ENCODE measurements at regions not wholly inside any gene's neighbourhood (a gene's known extent, or its start where the extent isn't known, plus 50 kb on each side); places are given as distances from the start of the nearest gene placed in this dataset.

GRCh38 chr5:125847561-125847960 lies 575.6 kb upstream of the GRAMD2B start (continued):
- no peak for TF ChIP-seq KLF16 (CRISPR knock-in tag; IDR thresholded peaks at IDR 0.05)
- TF ChIP-seq YEATS4 (CRISPR knock-in tag; IDR thresholded peaks at IDR 0.05; ENCODE audit: borderline replicate concordance) = no peak
- no peak for TF ChIP-seq ZBTB33 (CRISPR knock-in tag; IDR thresholded peaks at IDR 0.05)
- no peak for TF ChIP-seq MLXIP (CRISPR knock-in tag; IDR thresholded peaks at IDR 0.05; ENCODE audit: borderline replicate concordance)
- TF ChIP-seq ZFP91 (CRISPR knock-in tag; IDR thresholded peaks at IDR 0.05; ENCODE audit: borderline replicate concordance) = no peak

GRCh38 chr5:125848751-125849150 lies 574.5 kb upstream of the GRAMD2B start:
- no TSS peak for BruUV-seq (replicated peaks)
- Histone ChIP-seq H3K36me3 (replicated peaks in 1 of 2; ENCODE audit: control insufficient read depth in 1 of 2, insufficient read depth in 2 of 2, low read length in 2 of 2) (no peaks in the 10 kb centered on the region), H3K4me1 (ENCODE audit: insufficient read depth, low read length) (no peaks in the 10 kb centered on the region), H3K27ac (ENCODE audit: extremely low read length, insufficient read depth, low read length) (no peak overlapping the region), H3K4me2 (ENCODE audit: low read depth, low read length) (no peak overlapping the region), H3K27me3 (ENCODE audit: control insufficient read depth in 1 of 2, insufficient read depth in 2 of 2, low read length in 2 of 2) (no peaks in the 10 kb centered on the region), H3K9me3 (ENCODE audit: low read length) (no peaks in the 10 kb centered on the region), H3K4me3 (replicated peaks in 1 of 3; ENCODE audit: insufficient read depth in 1 of 3, low read depth in 2 of 3, low read length in 3 of 3) (no peak overlapping the region), H3K79me2 (ENCODE audit: insufficient read depth, low read length) (no peaks in the 10 kb centered on the region), H4K20me1 (ENCODE audit: insufficient read depth, low read length) (no peaks in the 10 kb centered on the region), H3K9ac (ENCODE audit: insufficient read depth, low read depth, low read length) (no peak overlapping the region), H2AFZ (ENCODE audit: low read length) (no peak overlapping the region)
- FAIRE-seq (no peak), DNase-seq (ENCODE audit: low spot score) (no peak), ATAC-seq (no peak)
- intact Hi-C loops (cut with micrococcal nuclease; ENCODE audit: unreplicated experiment) = no loop called here
- ChIA-PET POLR2A (no interaction called here), CTCF (ENCODE audit: low intra/inter-chr PET ratio, low total read pairs) (no interaction called here)
- 0% methylated on average over 2 of the region's 2 CpGs for WGBS (ENCODE audit: low lambda C conversion rate)
- in situ Hi-C loops (cut with HindIII; ENCODE audit: extremely low pct_ligation_motif_present, low pct_unique_long_range_greater_than_20kb) = no loop called here
- TF ChIP-seq MXD3 (CRISPR knock-in tag; IDR thresholded peaks at IDR 0.05) = no peak
- no peak for TF ChIP-seq ZSCAN21 (CRISPR knock-in tag; IDR thresholded peaks at IDR 0.05; ENCODE audit: borderline replicate concordance)
- no peak for TF ChIP-seq HMG20A (CRISPR knock-in tag; IDR thresholded peaks at IDR 0.05; ENCODE audit: borderline replicate concordance)
- no peak for TF ChIP-seq ZNF138 (CRISPR knock-in tag; IDR thresholded peaks at IDR 0.05; ENCODE audit: low read depth)
- TF ChIP-seq ZKSCAN1 (IDR thresholded peaks at IDR 0.05; ENCODE audit: low read length) = no peak
- no peak for TF ChIP-seq PRDM15 (CRISPR knock-in tag; IDR thresholded peaks at IDR 0.05)
- TF ChIP-seq RBM22 (optimal IDR thresholded peaks at IDR 0.05; ENCODE audit: low read length) = no peak

All from HepG2 (cell line).